Endothelial cell of umbilical vein (primary cell): ENCODE measurements at regions not wholly inside any gene's neighbourhood (a gene's known extent, or its start where the extent isn't known, plus 50 kb on each side); places are given as distances from the start of the nearest gene placed in this dataset.

Source experiments
- BruUV-seq: library from RNA; stranded (reverse); fragments of 400-500 nt; replicated peaks from 2 replicates; lab custom pipeline; 2021; lab: Mats Ljungman, UMichigan
- CTCF ChIA-PET: fragments of 300-600, 350-600 bp; sonication (Branson Sonifier 250); formaldehyde crosslinking; loops from one replicate; lab custom pipeline; 2021; ENCODE audit warnings: antibody characterized with exemption, inconsistent platforms; lab: Charles Lee
- POLR2A ChIA-PET: fragments of 300-600, 350-600 bp; sonication (Branson Sonifier 250); formaldehyde crosslinking; loops from one replicate; lab custom pipeline; 2021; ENCODE audit warnings: antibody characterized with exemption, inconsistent platforms; lab: Charles Lee
- DNase-seq: peaks from one replicate; pipeline ENCODE4 v3.0.0-alpha.2; 2011; ENCODE audit warnings: low read depth, low spot score
- FAIRE-seq: peaks from 2 replicates; lab custom pipeline; 2011; peaks lifted over from hg19 to GRCh38; lab: Jason Lieb, UNC
- H2AFZ ChIP-seq: 2 replicates; pipeline ENCODE4 v1.6.0; 2012; ENCODE audit warnings: low read depth, low read length, control low read depth, inconsistent platforms
- H3K27ac ChIP-seq: 2 replicates; pipeline ENCODE4 v1.5.1; 2011; ENCODE audit warnings: low read depth, mild to moderate bottlenecking, control low read depth, low read length, moderate library complexity; ENCODE audit not compliant: insufficient read depth
- H3K27me3 ChIP-seq, 2 experiments: 2 replicates each; pipeline versions ENCODE4 v1.6.0 to v1.6.1; 2011; ENCODE audit warnings: low read length in 2 of 2, mixed read lengths in 1 of 2; ENCODE audit not compliant: control insufficient read depth in 2 of 2, insufficient read depth in 2 of 2
- H3K36me3 ChIP-seq, 2 experiments: 2 replicates in 1 of 2; 3 replicates in 1 of 2; pipeline ENCODE4 v1.5.1; 2011; ENCODE audit warnings: low read length in 2 of 2, mild to moderate bottlenecking in 1 of 2, moderate library complexity in 1 of 2; ENCODE audit not compliant: control insufficient read depth in 2 of 2, insufficient read depth in 2 of 2; ENCODE audit errors: extremely low read depth in 1 of 2
- H3K4me1 ChIP-seq: 3 replicates; pipeline ENCODE4 v1.5.1; 2011; ENCODE audit warnings: mild to moderate bottlenecking, low read length; ENCODE audit not compliant: control insufficient read depth, insufficient read depth; ENCODE audit errors: extremely low read depth
- H3K4me2 ChIP-seq: 2 replicates; pipeline ENCODE4 v1.6.1; 2011; ENCODE audit warnings: low read length, control low read depth, mixed read lengths; ENCODE audit not compliant: insufficient read depth
- H3K4me3 ChIP-seq, 3 experiments: fragments of 200-600 bp in 1 of 3; sonication (generic), shearing (Covaris generic) in 1 of 3; replicated peaks in 1 of 3; 2 replicates each; pipeline ENCODE4 v1.5.1; 2011 to 2016; ENCODE audit warnings: control low read depth in 3 of 3, low read length in 3 of 3, mild to moderate bottlenecking in 2 of 3, inconsistent platforms in 1 of 3, low read depth in 1 of 3, moderate library complexity in 1 of 3; ENCODE audit not compliant: insufficient read depth in 1 of 3
- H3K79me2 ChIP-seq: 2 replicates; pipeline ENCODE4 v1.6.0; 2012; ENCODE audit warnings: low read length, inconsistent platforms; ENCODE audit not compliant: control insufficient read depth, insufficient read depth
- H3K9ac ChIP-seq: replicated peaks from 2 replicates; pipeline ENCODE3; 2011; ENCODE audit warnings: low read length, control low read depth; ENCODE audit not compliant: insufficient read depth; ENCODE audit errors: extremely low read depth
- H3K9me1 ChIP-seq: replicated peaks from 3 replicates; pipeline ENCODE4 v1.6.0; 2011; ENCODE audit warnings: mild to moderate bottlenecking, low read length; ENCODE audit not compliant: control insufficient read depth, insufficient read depth; ENCODE audit errors: extremely low read depth
- H3K9me3 ChIP-seq: replicated peaks from 2 replicates; pipeline ENCODE4 v1.5.1; 2012; ENCODE audit warnings: low read length, inconsistent platforms; ENCODE audit not compliant: control insufficient read depth, insufficient read depth
- H4K20me1 ChIP-seq: replicated peaks from 2 replicates; pipeline ENCODE3; 2011; ENCODE audit warnings: mild to moderate bottlenecking, low read length; ENCODE audit not compliant: control insufficient read depth, insufficient read depth; ENCODE audit errors: extremely low read depth
- EZH2 ChIP-seq: IDR thresholded peaks from 2 replicates; pipeline ENCODE4 v1.6.1; 2012; ENCODE audit warnings: borderline replicate concordance, low read depth, mild to moderate bottlenecking, moderate library complexity, low read length, inconsistent platforms; ENCODE audit not compliant: severe bottlenecking
- FOS ChIP-seq: IDR thresholded peaks from 2 replicates; pipeline ENCODE4 v1.6.1; 2011; ENCODE audit warnings: mild to moderate bottlenecking, low read length, moderate library complexity, borderline replicate concordance; ENCODE audit not compliant: insufficient read depth
- GATA2 ChIP-seq: IDR thresholded peaks from 2 replicates; pipeline ENCODE4 v1.7.0; 2011; ENCODE audit warnings: low read depth, mild to moderate bottlenecking, moderate library complexity, mixed read lengths, low read length; ENCODE audit not compliant: insufficient read length, insufficient read depth
- JUN ChIP-seq: IDR thresholded peaks from 2 replicates; pipeline ENCODE4 v1.6.1; 2011; ENCODE audit warnings: borderline replicate concordance, low read depth; ENCODE audit not compliant: insufficient read length, insufficient read depth
- MYC ChIP-seq: IDR thresholded peaks from one replicate; pipeline ENCODE4 v1.6.1; 2011; ENCODE audit warnings: mild to moderate bottlenecking, low read depth, low read length
- POLR2A ChIP-seq: IDR thresholded peaks from 2 replicates; pipeline ENCODE4 v1.6.1; 2012; ENCODE audit warnings: low read depth, mild to moderate bottlenecking, control low read depth, low read length
- POLR2AphosphoS5 ChIP-seq: IDR thresholded peaks from 2 replicates; pipeline ENCODE4 v1.6.1; 2012; ENCODE audit warnings: low read depth, mild to moderate bottlenecking, control low read depth, low read length, moderate library complexity; ENCODE audit not compliant: insufficient read depth
- dilution Hi-C: fragments of 300-500 bp; cut with MboI; formaldehyde crosslinking; loops from one replicate; pipeline ENCODE4 v1.15.0; 2019; ENCODE audit warnings: low sequenced_read_pairs; ENCODE audit not compliant: extremely low pct_ligation_motif_present
- intact Hi-C: fragments of 100-400 bp; cut with micrococcal nuclease; formaldehyde crosslinking; loops from one replicate; pipeline ENCODE4 v1.10.0; 2022
- TF ChIP-seq, protein P1 (sequence below), 2 donors: IDR thresholded peaks; 1 replicate in 1 of 2; 2 replicates in 1 of 2; pipeline ENCODE4 v1.5.1; 2011; ENCODE audit warnings: low read length in 2 of 2, mild to moderate bottlenecking in 2 of 2, moderate library complexity in 2 of 2, control low read depth in 1 of 2, inconsistent platforms in 1 of 2, low read depth in 1 of 2; ENCODE audit not compliant: insufficient read depth in 1 of 2; ENCODE audit errors: extremely low read depth in 1 of 2
- TF ChIP-seq, protein P2 (sequence below): IDR thresholded peaks from 2 replicates; pipeline ENCODE4 v1.6.1; 2011; ENCODE audit not compliant: insufficient read depth, insufficient read length

DNA sequence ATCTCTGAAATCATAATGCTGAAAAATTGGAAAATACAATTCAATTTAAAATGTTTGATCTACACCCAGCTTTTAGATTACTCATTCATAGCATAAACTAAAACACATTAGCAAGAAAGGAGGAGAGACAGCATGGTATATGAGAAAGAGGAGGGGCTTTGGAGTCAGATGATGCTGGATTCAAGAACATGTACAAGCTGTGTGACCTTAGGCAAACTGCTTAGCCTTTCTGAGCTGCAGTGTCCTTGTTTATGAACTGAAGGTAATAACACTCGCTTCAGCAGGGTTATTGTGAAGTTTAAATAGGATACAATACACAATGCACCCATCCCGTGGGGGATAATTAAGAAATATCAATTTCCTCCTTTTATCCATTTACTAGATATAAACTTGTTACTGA is 79.2 kb downstream of the MAP1LC3B2 start:
- H3K9ac ChIP-seq = no peak overlapping the region
- H3K27me3 ChIP-seq = no peaks in the 10 kb centered on the region
- dilution Hi-C loops (no loop called here), intact Hi-C loops (no loop called here)
- no peak overlapping the region for H3K4me3 ChIP-seq
- H3K9me3 ChIP-seq = no peaks in the 10 kb centered on the region
- POLR2A ChIA-PET = interaction anchor here (0.7 kb wide), 1 partner anchor 8 kb away, joined by 3 read pairs; no protein-coding TSS in a partner anchor
- H2AFZ ChIP-seq = no peak overlapping the region
- H3K79me2 ChIP-seq = no peaks in the 10 kb centered on the region
- H3K4me2 ChIP-seq = no peak overlapping the region
- no peaks in the 10 kb centered on the region for H3K36me3 ChIP-seq
- TF ChIP-seq JUN (no peak), GATA2 (no peak), EZH2 (no peak)
- TF ChIP-seq, protein P1, sequence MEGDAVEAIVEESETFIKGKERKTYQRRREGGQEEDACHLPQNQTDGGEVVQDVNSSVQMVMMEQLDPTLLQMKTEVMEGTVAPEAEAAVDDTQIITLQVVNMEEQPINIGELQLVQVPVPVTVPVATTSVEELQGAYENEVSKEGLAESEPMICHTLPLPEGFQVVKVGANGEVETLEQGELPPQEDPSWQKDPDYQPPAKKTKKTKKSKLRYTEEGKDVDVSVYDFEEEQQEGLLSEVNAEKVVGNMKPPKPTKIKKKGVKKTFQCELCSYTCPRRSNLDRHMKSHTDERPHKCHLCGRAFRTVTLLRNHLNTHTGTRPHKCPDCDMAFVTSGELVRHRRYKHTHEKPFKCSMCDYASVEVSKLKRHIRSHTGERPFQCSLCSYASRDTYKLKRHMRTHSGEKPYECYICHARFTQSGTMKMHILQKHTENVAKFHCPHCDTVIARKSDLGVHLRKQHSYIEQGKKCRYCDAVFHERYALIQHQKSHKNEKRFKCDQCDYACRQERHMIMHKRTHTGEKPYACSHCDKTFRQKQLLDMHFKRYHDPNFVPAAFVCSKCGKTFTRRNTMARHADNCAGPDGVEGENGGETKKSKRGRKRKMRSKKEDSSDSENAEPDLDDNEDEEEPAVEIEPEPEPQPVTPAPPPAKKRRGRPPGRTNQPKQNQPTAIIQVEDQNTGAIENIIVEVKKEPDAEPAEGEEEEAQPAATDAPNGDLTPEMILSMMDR (IDR thresholded peaks at IDR 0.05; ENCODE audit: extremely low read depth in 1 of 2, insufficient read depth in 1 of 2, low read depth in 1 of 2, low read length in 2 of 2) = no peak
- no peaks in the 10 kb centered on the region for H3K4me1 ChIP-seq
- FAIRE-seq = no peak
- no peaks in the 10 kb centered on the region for H4K20me1 ChIP-seq
- H3K27ac ChIP-seq = no peak overlapping the region
- CTCF ChIA-PET = no interaction called here
- DNase-seq = no peak
- no TSS peak for BruUV-seq
- H3K9me1 ChIP-seq = no peaks in the 10 kb centered on the region

DNA sequence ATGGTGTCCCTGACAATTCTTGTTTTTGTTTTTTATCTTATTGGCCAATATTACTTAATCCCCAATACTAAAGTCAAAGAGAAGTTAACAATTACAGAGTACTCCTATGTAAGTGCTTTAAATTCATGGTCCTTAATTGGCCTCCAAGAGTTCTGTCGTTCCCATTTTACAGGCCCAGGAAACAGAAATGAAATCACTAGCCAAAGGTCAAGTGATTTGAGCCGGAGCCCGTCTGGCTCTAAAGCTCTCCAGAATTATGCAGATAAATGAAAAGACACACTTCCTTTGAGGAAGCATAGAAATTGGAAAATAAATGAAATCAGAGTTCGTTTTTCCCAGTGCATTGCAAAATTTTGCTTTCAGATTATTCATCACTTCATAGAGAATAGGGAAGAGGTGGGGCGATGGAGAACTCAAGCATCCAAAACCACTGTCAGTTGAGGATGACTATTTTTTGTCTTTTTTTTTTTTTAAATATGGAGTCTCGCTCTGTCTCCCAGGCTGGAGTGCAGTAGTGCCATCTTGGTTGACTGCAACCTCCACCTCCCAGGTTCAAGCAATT is 78.5 kb downstream of the MAP1LC3B2 start:
- DNase-seq = no peak
- H2AFZ ChIP-seq = no peak overlapping the region
- TF ChIP-seq EZH2 (no peak), MYC (no peak), POLR2A (no peak), FOS (no peak), GATA2 (no peak), JUN (no peak), POLR2AphosphoS5 (no peak)
- TF ChIP-seq, protein P2, sequence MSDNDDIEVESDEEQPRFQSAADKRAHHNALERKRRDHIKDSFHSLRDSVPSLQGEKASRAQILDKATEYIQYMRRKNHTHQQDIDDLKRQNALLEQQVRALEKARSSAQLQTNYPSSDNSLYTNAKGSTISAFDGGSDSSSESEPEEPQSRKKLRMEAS = no peak
- TF ChIP-seq, protein P1 (IDR thresholded peaks at IDR 0.05; ENCODE audit: extremely low read depth in 1 of 2, insufficient read depth in 1 of 2, low read depth in 1 of 2, low read length in 2 of 2) = no peak
- no peak overlapping the region for H3K4me3 ChIP-seq
- H3K27ac ChIP-seq = no peak overlapping the region
- dilution Hi-C loops (no loop called here), intact Hi-C loops (no loop called here)
- POLR2A ChIA-PET = no interaction called here
- no peak overlapping the region for H3K9ac ChIP-seq
- no peaks in the 10 kb centered on the region for H4K20me1 ChIP-seq
- H3K27me3 ChIP-seq = no peaks in the 10 kb centered on the region
- H3K4me1 ChIP-seq = no peaks in the 10 kb centered on the region
- CTCF ChIA-PET = no interaction called here
- H3K9me3 ChIP-seq = no peaks in the 10 kb centered on the region
- no peaks in the 10 kb centered on the region for H3K79me2 ChIP-seq
- H3K9me1 ChIP-seq = no peaks in the 10 kb centered on the region
- no peaks in the 10 kb centered on the region for H3K36me3 ChIP-seq
- FAIRE-seq = no peak
- no TSS peak for BruUV-seq
- H3K4me2 ChIP-seq = no peak overlapping the region
